GM12878 (cell line): ENCODE measurements at regions not wholly inside any gene's neighbourhood (a gene's known extent, or its start where the extent isn't known, plus 50 kb on each side); places are given as distances from the start of the nearest gene placed in this dataset.

Source experiments
- CBX3 ChIP-seq: fragments of 200-600 bp; sonication (generic); IDR thresholded peaks from 2 replicates; pipeline ENCODE4 v1.6.1; 2016; ENCODE audit warnings: low read depth, borderline replicate concordance
- CEBPB ChIP-seq, 2 experiments: fragments of 150-350 bp in 1 of 2; IDR thresholded peaks; 2 replicates each; pipeline ENCODE4 v1.6.1; 2012 to 2014; ENCODE audit warnings: low read depth in 2 of 2, low read length in 2 of 2, borderline replicate concordance in 1 of 2, inconsistent platforms in 1 of 2
- DPF2 ChIP-seq: fragments of 450-650 bp; IDR thresholded peaks from 2 replicates; pipeline ENCODE4 v1.6.1; 2017; ENCODE audit warnings: mild to moderate bottlenecking
- EZH2 ChIP-seq: IDR thresholded peaks from 2 replicates; pipeline ENCODE4 v1.6.1; 2012; ENCODE audit warnings: low read depth, mild to moderate bottlenecking, control low read depth, inconsistent platforms, low read length, borderline replicate concordance; ENCODE audit not compliant: control insufficient read depth
- HDAC6 ChIP-seq: fragments of 200-600 bp; sonication (generic); IDR thresholded peaks from one replicate; pipeline ENCODE4 v1.8.0; 2017; ENCODE audit warnings: antibody characterized with exemption; ENCODE audit not compliant: unreplicated experiment
- IKZF1 ChIP-seq: fragments of 450-650 bp; conservative IDR thresholded peaks from 2 replicates; pipeline ENCODE4 v1.6.1; 2017; ENCODE audit warnings: antibody characterized with exemption, mild to moderate bottlenecking
- MLLT1 ChIP-seq: fragments of 450-650 bp; IDR thresholded peaks from 2 replicates; pipeline ENCODE4 v1.6.1; 2016; ENCODE audit warnings: mild to moderate bottlenecking
- NFIC ChIP-seq: IDR thresholded peaks from 2 replicates; pipeline ENCODE4 v1.6.1; 2012; ENCODE audit warnings: low read depth, mild to moderate bottlenecking, inconsistent platforms, low read length, moderate library complexity
- NFYA ChIP-seq: IDR thresholded peaks from 2 replicates; pipeline ENCODE4 v1.6.1; 2011; ENCODE audit warnings: low read depth, mild to moderate bottlenecking, low read length, improper control_type of control experiment, borderline replicate concordance
- NR2F1 ChIP-seq: fragments of 450-650 bp; conservative IDR thresholded peaks from 2 replicates; pipeline ENCODE4 v1.6.1; 2017; ENCODE audit warnings: mild to moderate bottlenecking
- POU2F2 ChIP-seq: IDR thresholded peaks from 3 replicates; pipeline ENCODE4 v1.6.1; 2011; ENCODE audit warnings: low read depth, mild to moderate bottlenecking, low read length, borderline replicate concordance
- RAD21 ChIP-seq: IDR thresholded peaks from 2 replicates; pipeline ENCODE4 v1.6.1; 2011; ENCODE audit warnings: mild to moderate bottlenecking, low read depth, low read length, moderate library complexity; ENCODE audit not compliant: insufficient read depth
- RBBP5 ChIP-seq: fragments of 200-600 bp; sonication (generic); conservative IDR thresholded peaks from 2 replicates; pipeline ENCODE4 v1.6.1; 2016
- RUNX3 ChIP-seq: IDR thresholded peaks from 2 replicates; pipeline ENCODE4 v1.6.1; 2012; ENCODE audit warnings: low read length, inconsistent platforms
- SKIL ChIP-seq: fragments of 450-650 bp; IDR thresholded peaks from 2 replicates; pipeline ENCODE4 v1.6.1; 2017; ENCODE audit warnings: mild to moderate bottlenecking, low read depth, inconsistent platforms; ENCODE audit not compliant: poor library complexity, severe bottlenecking
- SP1 ChIP-seq: IDR thresholded peaks from one replicate; pipeline ENCODE4 v1.6.1; 2011; ENCODE audit warnings: low read depth, low read length
- SREBF1 ChIP-seq: IDR thresholded peaks from 2 replicates; pipeline ENCODE4 v1.6.1; 2012; ENCODE audit warnings: mild to moderate bottlenecking, low read length
- YY1 ChIP-seq: IDR thresholded peaks from 2 replicates; pipeline ENCODE4 v1.6.1; 2011; ENCODE audit warnings: low read depth, mild to moderate bottlenecking, low read length
- ZNF217 ChIP-seq: fragments of 450-650 bp; IDR thresholded peaks from 2 replicates; pipeline ENCODE4 v1.6.1; 2017; ENCODE audit warnings: antibody characterized with exemption, mild to moderate bottlenecking
- ZNF622 ChIP-seq: fragments of 450-650 bp; IDR thresholded peaks from 2 replicates; pipeline ENCODE4 v1.6.1; 2017; ENCODE audit warnings: mild to moderate bottlenecking, inconsistent platforms
- TF ChIP-seq, protein P1 (sequence below): IDR thresholded peaks from 2 replicates; pipeline ENCODE4 v1.6.1; 2012; ENCODE audit warnings: improper control_type of control experiment, low read depth, low read length; ENCODE audit not compliant: insufficient replicate concordance
- TF ChIP-seq, protein P2 (sequence below): IDR thresholded peaks from 2 replicates; pipeline ENCODE4 v1.6.1; 2011; ENCODE audit warnings: low read depth, mild to moderate bottlenecking, low read length, moderate library complexity, borderline replicate concordance; ENCODE audit errors: extremely low read depth

GRCh38 chr1:59146651-59147358, 150.1 kb upstream of the FGGY start (continued):
- TF ChIP-seq POU2F2 (peak; percentile 5; the same call in 1 of the 3 replicates), EZH2 (no peak), RAD21 (peak; percentile 41), MLLT1 (peak; percentile 33; the same call in 1 of the 2 replicates), NR2F1 (peak; percentile 96), IKZF1 (peak; percentile 92), SREBF1 (no peak), ZNF217 (0 out of 2 replicates have a peak, but pooled peaks have one; percentile 42), RBBP5 (no peak), SKIL (no peak), CEBPB (IDR thresholded peaks at IDR 0.05; ENCODE audit: borderline replicate concordance in 1 of 2, low read depth in 2 of 2, low read length in 2 of 2) (no peak), YY1 (0 out of 2 replicates have a peak, but pooled peaks have one; percentile 26), NFIC (no peak), ZNF622 (no peak), CBX3 (no peak), SP1 (no peak), HDAC6 (no peak), RUNX3 (peak; percentile 41), NFYA (no peak), DPF2 (peak; percentile 92)
- TF ChIP-seq, protein P1, sequence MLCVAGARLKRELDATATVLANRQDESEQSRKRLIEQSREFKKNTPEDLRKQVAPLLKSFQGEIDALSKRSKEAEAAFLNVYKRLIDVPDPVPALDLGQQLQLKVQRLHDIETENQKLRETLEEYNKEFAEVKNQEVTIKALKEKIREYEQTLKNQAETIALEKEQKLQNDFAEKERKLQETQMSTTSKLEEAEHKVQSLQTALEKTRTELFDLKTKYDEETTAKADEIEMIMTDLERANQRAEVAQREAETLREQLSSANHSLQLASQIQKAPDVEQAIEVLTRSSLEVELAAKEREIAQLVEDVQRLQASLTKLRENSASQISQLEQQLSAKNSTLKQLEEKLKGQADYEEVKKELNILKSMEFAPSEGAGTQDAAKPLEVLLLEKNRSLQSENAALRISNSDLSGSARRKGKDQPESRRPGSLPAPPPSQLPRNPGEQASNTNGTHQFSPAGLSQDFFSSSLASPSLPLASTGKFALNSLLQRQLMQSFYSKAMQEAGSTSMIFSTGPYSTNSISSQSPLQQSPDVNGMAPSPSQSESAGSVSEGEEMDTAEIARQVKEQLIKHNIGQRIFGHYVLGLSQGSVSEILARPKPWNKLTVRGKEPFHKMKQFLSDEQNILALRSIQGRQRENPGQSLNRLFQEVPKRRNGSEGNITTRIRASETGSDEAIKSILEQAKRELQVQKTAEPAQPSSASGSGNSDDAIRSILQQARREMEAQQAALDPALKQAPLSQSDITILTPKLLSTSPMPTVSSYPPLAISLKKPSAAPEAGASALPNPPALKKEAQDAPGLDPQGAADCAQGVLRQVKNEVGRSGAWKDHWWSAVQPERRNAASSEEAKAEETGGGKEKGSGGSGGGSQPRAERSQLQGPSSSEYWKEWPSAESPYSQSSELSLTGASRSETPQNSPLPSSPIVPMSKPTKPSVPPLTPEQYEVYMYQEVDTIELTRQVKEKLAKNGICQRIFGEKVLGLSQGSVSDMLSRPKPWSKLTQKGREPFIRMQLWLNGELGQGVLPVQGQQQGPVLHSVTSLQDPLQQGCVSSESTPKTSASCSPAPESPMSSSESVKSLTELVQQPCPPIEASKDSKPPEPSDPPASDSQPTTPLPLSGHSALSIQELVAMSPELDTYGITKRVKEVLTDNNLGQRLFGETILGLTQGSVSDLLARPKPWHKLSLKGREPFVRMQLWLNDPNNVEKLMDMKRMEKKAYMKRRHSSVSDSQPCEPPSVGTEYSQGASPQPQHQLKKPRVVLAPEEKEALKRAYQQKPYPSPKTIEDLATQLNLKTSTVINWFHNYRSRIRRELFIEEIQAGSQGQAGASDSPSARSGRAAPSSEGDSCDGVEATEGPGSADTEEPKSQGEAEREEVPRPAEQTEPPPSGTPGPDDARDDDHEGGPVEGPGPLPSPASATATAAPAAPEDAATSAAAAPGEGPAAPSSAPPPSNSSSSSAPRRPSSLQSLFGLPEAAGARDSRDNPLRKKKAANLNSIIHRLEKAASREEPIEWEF, result no peak
- TF ChIP-seq, protein P2, sequence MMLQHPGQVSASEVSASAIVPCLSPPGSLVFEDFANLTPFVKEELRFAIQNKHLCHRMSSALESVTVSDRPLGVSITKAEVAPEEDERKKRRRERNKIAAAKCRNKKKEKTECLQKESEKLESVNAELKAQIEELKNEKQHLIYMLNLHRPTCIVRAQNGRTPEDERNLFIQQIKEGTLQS, result no peak
